CD4-positive, alpha-beta T cell treated with Interleukin-12 subunit alpha and Interleukin-12 subunit beta, for 1 hour (primary cell): ENCODE measurements at regions not wholly inside any gene's neighbourhood (a gene's known extent, or its start where the extent isn't known, plus 50 kb on each side); places are given as distances from the start of the nearest gene placed in this dataset.

Experiments used
- DNase-seq: peaks from one replicate; pipeline ENCODE4 v3.0.0-alpha.2; 2020

- no peak for DNase-seq
Measured at GRCh38 chr7:47221826-47222225, 360.1 kb downstream of the TNS3 start.

- no peak for DNase-seq
Measured at GRCh38 chr7:47218378-47219176, 363.3 kb downstream of the TNS3 start.

GRCh38 chr7:47217570-47218360, 364.1 kb downstream of the TNS3 start:
- no peak for DNase-seq

GRCh38 chr7:47217086-47217485, 364.8 kb downstream of the TNS3 start:
- no peak for DNase-seq

GRCh38 chr7:47216439-47216838, 365.5 kb downstream of the TNS3 start:
- DNase-seq = no peak

GRCh38 chr7:47215640-47216039, 366.3 kb downstream of the TNS3 start:
- DNase-seq = no peak

GRCh38 chr7:47215049-47215448, 366.9 kb downstream of the TNS3 start:
- no peak for DNase-seq

GRCh38 chr7:47213276-47213675, 368.6 kb downstream of the TNS3 start:
- no peak for DNase-seq

GRCh38 chr7:47211519-47211973, 370.4 kb downstream of the TNS3 start:
- no peak for DNase-seq

- no peak for DNase-seq
Measured at GRCh38 chr7:47210281-47210854, 371.5 kb downstream of the TNS3 start.

- no peak for DNase-seq
Measured at GRCh38 chr7:47207956-47208355, 374.0 kb downstream of the TNS3 start.

- no peak for DNase-seq
Measured at GRCh38 chr7:47204709-47205108, 377.2 kb downstream of the TNS3 start.

- DNase-seq = no peak
Measured at GRCh38 chr7:47202146-47202783, 379.6 kb downstream of the TNS3 start.

- DNase-seq = no peak
Measured at GRCh38 chr7:47198159-47198558, 383.8 kb downstream of the TNS3 start.

GRCh38 chr7:47197486-47197885, 384.4 kb downstream of the TNS3 start:
- DNase-seq = no peak

- no peak for DNase-seq
Measured at GRCh38 chr7:47196737-47197136, 385.2 kb downstream of the TNS3 start.

GRCh38 chr7:47196106-47196645, 385.7 kb downstream of the TNS3 start:
- DNase-seq = no peak

GRCh38 chr7:47195641-47196040, 386.3 kb downstream of the TNS3 start:
- DNase-seq = no peak

GRCh38 chr7:47194516-47195057, 387.3 kb downstream of the TNS3 start:
- no peak for DNase-seq

- DNase-seq = no peak
Measured at GRCh38 chr7:47192978-47193377, 388.9 kb downstream of the TNS3 start.

- DNase-seq = no peak
Measured at GRCh38 chr7:47191876-47192291, 390.0 kb downstream of the TNS3 start.

- DNase-seq = no peak
Measured at GRCh38 chr7:47191316-47191715, 390.6 kb downstream of the TNS3 start.

- DNase-seq = no peak
Measured at GRCh38 chr7:47190462-47190861, 391.4 kb downstream of the TNS3 start.
